PC-9 (cell line): ENCODE measurements at regions not wholly inside any gene's neighbourhood (a gene's known extent, or its start where the extent isn't known, plus 50 kb on each side); places are given as distances from the start of the nearest gene placed in this dataset.

Experiments used
- BruUV-seq: library from RNA; stranded (reverse); fragments of 400-500 nt; replicated peaks from 2 replicates; lab custom pipeline; 2021; lab: Mats Ljungman, UMichigan
- CTCF ChIA-PET: fragments of 300-600 bp; sonication (Branson Sonifier 250); formaldehyde crosslinking; loops from one replicate; lab custom pipeline; 2022; ENCODE audit warnings: antibody characterized with exemption; lab: Charles Lee
- POLR2A ChIA-PET: fragments of 300-600 bp; sonication (Branson Sonifier 250); formaldehyde crosslinking; loops from one replicate; lab custom pipeline; 2022; ENCODE audit warnings: antibody characterized with exemption; ENCODE audit not compliant: unreplicated experiment; lab: Charles Lee
- DNase-seq, 2 experiments: peaks; one replicate each; pipeline versions ENCODE4 v3.0.0 to v3.0.0-alpha.2; 2015 to 2022; ENCODE audit warnings: mixed read lengths in 1 of 2
- H2AFZ ChIP-seq: fragments of 200-600 bp; sonication (generic); 2 replicates; pipeline ENCODE4 v1.8.1; 2017; ENCODE audit warnings: antibody characterized with exemption
- H3F3A ChIP-seq: fragments of 200-600 bp; sonication (generic); 2 replicates; pipeline ENCODE4 v1.8.1; 2017; ENCODE audit warnings: antibody characterized with exemption, mild to moderate bottlenecking, low read depth; ENCODE audit not compliant: insufficient read depth
- H3K27ac ChIP-seq: fragments of 200-600 bp; sonication (generic); 2 replicates; pipeline ENCODE4 v1.6.1; 2016; ENCODE audit warnings: mixed run types
- H3K27me3 ChIP-seq: fragments of 200-600 bp; sonication (generic); 2 replicates; pipeline ENCODE4 v1.6.1; 2016; ENCODE audit warnings: low read depth, mixed run types; ENCODE audit not compliant: insufficient read depth
- H3K36me3 ChIP-seq: fragments of 200-600 bp; sonication (generic); 2 replicates; pipeline ENCODE4 v1.6.1; 2016; ENCODE audit warnings: low read depth, mixed run types
- H3K4me1 ChIP-seq: fragments of 200-600 bp; sonication (generic); replicated peaks from 2 replicates; pipeline ENCODE4 v1.6.1; 2016; ENCODE audit warnings: mixed run types; ENCODE audit not compliant: insufficient read depth
- H3K4me2 ChIP-seq: fragments of 200-600 bp; sonication (generic); 2 replicates; pipeline ENCODE4 v1.6.1; 2017; ENCODE audit warnings: mixed run types
- H3K4me3 ChIP-seq: fragments of 200-600 bp; sonication (generic); 2 replicates; pipeline ENCODE4 v1.6.1; 2016; ENCODE audit warnings: mixed run types
- H3K79me2 ChIP-seq: fragments of 200-600 bp; sonication (generic); 2 replicates; pipeline ENCODE4 v1.6.1; 2017; ENCODE audit warnings: low read depth, mixed run types
- H3K9me2 ChIP-seq: fragments of 200-600 bp; sonication (generic); 2 replicates; pipeline ENCODE4 v1.8.1; 2017; ENCODE audit warnings: mild to moderate bottlenecking; ENCODE audit not compliant: insufficient read depth
- H3K9me3 ChIP-seq: fragments of 200-600 bp; sonication (generic); 2 replicates; pipeline ENCODE4 v1.8.1; 2016; ENCODE audit warnings: low read depth; ENCODE audit not compliant: insufficient read depth
- H4K20me1 ChIP-seq: fragments of 200-600 bp; sonication (generic); 2 replicates; pipeline ENCODE4 v1.8.1; 2017; ENCODE audit not compliant: insufficient read depth
- CTCF ChIP-seq: fragments of 200-600 bp; sonication (generic); conservative IDR thresholded peaks from 2 replicates; pipeline ENCODE4 v1.6.1; 2017; ENCODE audit warnings: mixed run types, antibody characterized with exemption, mild to moderate bottlenecking, moderate library complexity
- EZH2 ChIP-seq: fragments of 200-600 bp; sonication (generic); IDR thresholded peaks from 2 replicates; pipeline ENCODE4 v1.8.0; 2017; ENCODE audit warnings: antibody characterized with exemption, low read depth
- intact Hi-C: fragments of 100-400 bp; cut with micrococcal nuclease; formaldehyde crosslinking; loops from one replicate; pipeline ENCODE4 v1.10.0; 2022; ENCODE audit not compliant: unreplicated experiment

DNA sequence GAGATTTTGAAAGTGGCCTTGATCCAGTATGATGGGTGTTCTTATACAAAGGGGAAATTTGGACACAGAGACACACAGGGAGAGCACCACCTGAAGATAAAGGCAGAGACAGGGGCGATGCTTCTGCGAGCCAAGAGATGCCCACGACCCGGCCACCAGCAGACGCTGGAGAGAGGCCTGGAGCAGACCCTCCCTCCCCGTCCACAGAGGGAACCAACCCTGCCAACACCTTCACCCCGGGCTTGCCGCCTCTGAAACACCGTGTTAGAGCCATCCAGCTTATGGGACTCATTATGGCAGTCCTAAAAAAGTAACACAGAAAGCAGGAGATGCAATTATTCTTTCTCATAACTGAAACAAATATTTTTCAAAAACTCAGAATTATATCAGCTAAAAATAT, 303.3 kb upstream of the SHH start:
- Histone ChIP-seq H3K4me2 (no peak overlapping the region), H3K27me3 (peaks cover 32% of the 10 kb centered on the region), H3K4me3 (no peak overlapping the region), H3K9me3 (no peaks in the 10 kb centered on the region), H2AFZ (no peak overlapping the region), H3K9me2 (no peaks in the 10 kb centered on the region), H3K4me1 (peaks cover 19% of the 10 kb centered on the region), H3K36me3 (no peaks in the 10 kb centered on the region), H3F3A (no peaks in the 10 kb centered on the region), H3K79me2 (no peaks in the 10 kb centered on the region), H4K20me1 (no peaks in the 10 kb centered on the region), H3K27ac (no peak overlapping the region)
- TF ChIP-seq EZH2 (no peak), CTCF (no peak)
- ChIA-PET POLR2A (no interaction called here), CTCF (no interaction called here)
- intact Hi-C loops = no loop called here
- BruUV-seq = no TSS peak
- DNase-seq = no peak

GRCh38 chr7:156113731-156114130, 301.5 kb upstream of the SHH start:
- H3K27me3 ChIP-seq = peaks cover 29% of the 10 kb centered on the region
- no peak overlapping the region for H3K4me3 ChIP-seq
- ChIA-PET CTCF (no interaction called here), POLR2A (no interaction called here)
- H3F3A ChIP-seq = no peaks in the 10 kb centered on the region
- TF ChIP-seq CTCF (no peak), EZH2 (no peak)
- no peaks in the 10 kb centered on the region for H3K9me3 ChIP-seq
- no peaks in the 10 kb centered on the region for H3K9me2 ChIP-seq
- peaks cover 19% of the 10 kb centered on the region for H3K4me1 ChIP-seq
- H3K4me2 ChIP-seq = peak overlapping the region; percentile 27; the same call in 1 of the 2 replicates
- no peaks in the 10 kb centered on the region for H3K36me3 ChIP-seq
- no TSS peak for BruUV-seq
- no peak overlapping the region for H3K27ac ChIP-seq
- no peaks in the 10 kb centered on the region for H4K20me1 ChIP-seq
- H3K79me2 ChIP-seq = no peaks in the 10 kb centered on the region
- DNase-seq = no peak
- intact Hi-C loops = no loop called here
- no peak overlapping the region for H2AFZ ChIP-seq

GRCh38 chr7:156109988-156110387, 297.7 kb upstream of the SHH start:
- POLR2A ChIA-PET = no interaction called here

More at GRCh38 chr7:156109988-156110387, 297.7 kb upstream of the SHH start:
- Histone ChIP-seq H3K9me3 (no peaks in the 10 kb centered on the region), H3K4me3 (no peak overlapping the region), H3K36me3 (no peaks in the 10 kb centered on the region), H2AFZ (no peak overlapping the region), H3K27ac (no peak overlapping the region), H3F3A (no peaks in the 10 kb centered on the region), H3K79me2 (no peaks in the 10 kb centered on the region), H3K9me2 (no peaks in the 10 kb centered on the region), H3K4me2 (no peak overlapping the region), H3K4me1 (peaks cover 18% of the 10 kb centered on the region), H3K27me3 (peaks cover 54% of the 10 kb centered on the region), H4K20me1 (no peaks in the 10 kb centered on the region)
- TF ChIP-seq EZH2 = no peak
- no peak for TF ChIP-seq CTCF
- intact Hi-C loops = no loop called here
- BruUV-seq = no TSS peak
- CTCF ChIA-PET = no interaction called here
- no peak for DNase-seq
